Cardiac muscle cell (in vitro differentiated cells and primary cell): ENCODE measurements at regions not wholly inside any gene's neighbourhood (a gene's known extent, or its start where the extent isn't known, plus 50 kb on each side); places are given as distances from the start of the nearest gene placed in this dataset.

Experiments
- DNase-seq, 2 donors: peaks; one replicate each; pipeline versions ENCODE4 v3.0.0 to v3.0.0-alpha.2; 2010 to 2017; ENCODE audit warnings: low read depth in 1 of 2, low spot score in 1 of 2
- H3K27ac ChIP-seq: fragments of 200-600 bp; sonication (generic); 2 replicates; pipeline ENCODE4 v1.5.1; 2016
- H3K27me3 ChIP-seq: fragments of 200-600 bp; sonication (generic); 2 replicates; pipeline ENCODE4 v1.6.0; 2016; ENCODE audit warnings: control low read depth
- H3K36me3 ChIP-seq: fragments of 200-600 bp; sonication (generic); 2 replicates; pipeline ENCODE4 v1.5.1; 2016; ENCODE audit warnings: control low read depth
- H3K4me1 ChIP-seq: fragments of 200-600 bp; sonication (generic); 2 replicates; pipeline ENCODE4 v1.8.1; 2017; ENCODE audit warnings: low read depth, mild to moderate bottlenecking, mixed run types
- H3K4me3 ChIP-seq: fragments of 200-600 bp; sonication (generic); 2 replicates; pipeline ENCODE4 v1.5.1; 2016; ENCODE audit warnings: mild to moderate bottlenecking
- H3K9me3 ChIP-seq: fragments of 200-600 bp; sonication (generic); 2 replicates; pipeline ENCODE4 v1.5.1; 2017; ENCODE audit warnings: low read depth, mild to moderate bottlenecking, control low read depth
- TF ChIP-seq, protein P1 (sequence below): IDR thresholded peaks from 2 replicates; pipeline ENCODE4 v1.5.1; 2012; ENCODE audit warnings: low read depth, mild to moderate bottlenecking, low read length

DNA sequence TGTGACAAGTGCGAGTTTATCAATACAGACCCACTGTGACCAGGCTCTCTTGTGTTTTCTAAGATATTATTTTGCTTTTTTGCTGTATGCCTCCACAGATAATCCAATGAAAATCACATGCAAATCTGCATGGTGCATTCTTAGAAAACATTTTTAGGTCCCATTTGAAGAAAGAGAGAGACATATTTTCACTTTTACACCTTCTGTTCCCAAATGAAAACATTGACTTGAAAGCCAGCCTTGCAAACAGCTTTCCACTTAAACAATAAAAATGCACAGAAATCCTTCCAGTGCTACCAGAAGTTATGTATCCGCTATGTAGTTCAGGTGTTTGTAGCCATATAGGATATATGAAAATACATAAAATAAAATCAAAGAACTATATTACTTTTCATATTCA lies 618.0 kb downstream of the CDH26 start:
- no peaks in the 10 kb centered on the region for H3K27me3 ChIP-seq
- no peak overlapping the region for H3K4me3 ChIP-seq
- TF ChIP-seq, protein P1, sequence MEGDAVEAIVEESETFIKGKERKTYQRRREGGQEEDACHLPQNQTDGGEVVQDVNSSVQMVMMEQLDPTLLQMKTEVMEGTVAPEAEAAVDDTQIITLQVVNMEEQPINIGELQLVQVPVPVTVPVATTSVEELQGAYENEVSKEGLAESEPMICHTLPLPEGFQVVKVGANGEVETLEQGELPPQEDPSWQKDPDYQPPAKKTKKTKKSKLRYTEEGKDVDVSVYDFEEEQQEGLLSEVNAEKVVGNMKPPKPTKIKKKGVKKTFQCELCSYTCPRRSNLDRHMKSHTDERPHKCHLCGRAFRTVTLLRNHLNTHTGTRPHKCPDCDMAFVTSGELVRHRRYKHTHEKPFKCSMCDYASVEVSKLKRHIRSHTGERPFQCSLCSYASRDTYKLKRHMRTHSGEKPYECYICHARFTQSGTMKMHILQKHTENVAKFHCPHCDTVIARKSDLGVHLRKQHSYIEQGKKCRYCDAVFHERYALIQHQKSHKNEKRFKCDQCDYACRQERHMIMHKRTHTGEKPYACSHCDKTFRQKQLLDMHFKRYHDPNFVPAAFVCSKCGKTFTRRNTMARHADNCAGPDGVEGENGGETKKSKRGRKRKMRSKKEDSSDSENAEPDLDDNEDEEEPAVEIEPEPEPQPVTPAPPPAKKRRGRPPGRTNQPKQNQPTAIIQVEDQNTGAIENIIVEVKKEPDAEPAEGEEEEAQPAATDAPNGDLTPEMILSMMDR = no peak
- no peaks in the 10 kb centered on the region for H3K36me3 ChIP-seq
- no peaks in the 10 kb centered on the region for H3K9me3 ChIP-seq
- no peaks in the 10 kb centered on the region for H3K4me1 ChIP-seq
- no peak for DNase-seq
- no peak overlapping the region for H3K27ac ChIP-seq

DNA sequence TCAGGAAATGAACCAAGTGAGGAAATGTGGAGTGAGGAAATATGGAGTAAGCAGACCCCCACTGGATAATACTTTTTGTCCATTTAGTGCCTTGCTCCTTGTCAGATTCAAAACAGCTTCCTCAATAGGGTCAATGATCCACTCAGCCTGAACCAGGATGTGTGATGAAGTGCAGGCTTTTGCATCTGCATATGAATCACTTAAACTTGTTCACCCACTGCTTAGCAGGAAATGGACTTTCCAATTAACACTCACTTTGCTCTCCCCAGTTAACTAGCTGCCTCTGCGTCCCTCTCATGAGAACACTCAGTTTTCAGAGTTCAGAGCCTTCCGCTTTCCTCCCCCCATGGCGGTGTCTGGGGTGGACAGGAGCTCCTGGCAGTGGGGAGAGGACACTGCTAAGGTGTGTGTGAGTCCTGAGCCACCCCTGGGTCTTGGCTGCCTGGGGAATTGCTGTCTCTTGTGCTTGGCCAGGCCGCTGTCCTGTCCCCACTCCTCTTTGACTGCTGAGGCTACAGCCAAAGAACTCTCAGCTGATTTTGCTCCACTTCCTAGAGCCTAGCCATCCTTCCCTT lies 621.8 kb downstream of the CDH26 start:
- no peaks in the 10 kb centered on the region for H3K27me3 ChIP-seq
- no peak overlapping the region for H3K27ac ChIP-seq
- no peak for DNase-seq
- TF ChIP-seq, protein P1 = no peak
- no peaks in the 10 kb centered on the region for H3K9me3 ChIP-seq
- H3K4me1 ChIP-seq = no peaks in the 10 kb centered on the region
- no peak overlapping the region for H3K4me3 ChIP-seq
- no peaks in the 10 kb centered on the region for H3K36me3 ChIP-seq

DNA sequence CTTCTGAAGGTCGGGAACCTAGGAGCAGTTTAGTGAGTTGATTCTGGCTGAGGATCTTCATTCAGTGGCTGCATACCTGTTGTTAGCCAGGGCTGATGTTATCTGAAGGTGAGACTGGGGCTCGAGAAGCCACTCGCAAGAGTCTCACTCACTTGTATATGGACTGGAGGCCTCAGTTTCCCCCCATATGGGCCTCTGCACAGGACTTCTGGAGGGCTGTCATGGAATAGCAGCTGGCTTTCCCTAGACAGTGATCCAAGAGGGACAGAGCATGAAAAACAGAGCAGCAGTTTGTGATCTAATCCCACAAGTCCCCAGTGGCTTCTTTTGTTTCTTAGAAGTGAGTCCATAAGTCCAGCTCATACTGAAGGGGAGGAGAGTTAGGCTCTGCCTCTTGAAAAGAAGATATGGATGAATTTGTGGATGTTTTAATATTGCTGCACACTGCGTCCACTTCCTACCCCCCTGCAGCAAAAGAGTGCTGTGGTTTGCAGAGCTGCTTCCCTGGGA lies 623.4 kb downstream of the CDH26 start:
- H3K4me3 ChIP-seq = no peak overlapping the region
- TF ChIP-seq, protein P1 = no peak
- no peak for DNase-seq
- H3K27ac ChIP-seq = no peak overlapping the region
- no peaks in the 10 kb centered on the region for H3K27me3 ChIP-seq
- H3K36me3 ChIP-seq = no peaks in the 10 kb centered on the region
- H3K9me3 ChIP-seq = no peaks in the 10 kb centered on the region
- H3K4me1 ChIP-seq = no peaks in the 10 kb centered on the region

DNA sequence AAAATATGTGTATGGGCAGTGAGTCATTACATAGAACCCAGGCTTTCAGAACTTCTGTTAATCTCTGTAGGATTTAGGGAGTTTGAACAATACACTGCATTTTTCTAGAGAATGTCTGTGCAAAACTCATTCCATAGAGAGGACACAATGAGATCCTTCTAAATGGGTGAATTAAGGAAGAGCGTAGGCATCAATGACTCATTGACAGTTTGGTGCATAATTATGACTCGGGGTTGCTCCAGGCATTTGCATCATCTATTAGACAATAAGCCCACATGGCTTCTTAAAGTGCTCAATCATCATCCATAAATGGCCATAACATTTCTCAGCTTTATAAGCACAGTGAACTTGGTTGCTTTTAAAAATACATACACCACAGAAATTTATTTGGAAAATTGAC lies 625.5 kb downstream of the CDH26 start:
- Histone ChIP-seq H3K4me3 (no peak overlapping the region), H3K4me1 (no peaks in the 10 kb centered on the region), H3K36me3 (no peaks in the 10 kb centered on the region), H3K9me3 (no peaks in the 10 kb centered on the region), H3K27me3 (no peaks in the 10 kb centered on the region), H3K27ac (no peak overlapping the region)
- no peak for DNase-seq
- TF ChIP-seq, protein P1 = no peak

DNA sequence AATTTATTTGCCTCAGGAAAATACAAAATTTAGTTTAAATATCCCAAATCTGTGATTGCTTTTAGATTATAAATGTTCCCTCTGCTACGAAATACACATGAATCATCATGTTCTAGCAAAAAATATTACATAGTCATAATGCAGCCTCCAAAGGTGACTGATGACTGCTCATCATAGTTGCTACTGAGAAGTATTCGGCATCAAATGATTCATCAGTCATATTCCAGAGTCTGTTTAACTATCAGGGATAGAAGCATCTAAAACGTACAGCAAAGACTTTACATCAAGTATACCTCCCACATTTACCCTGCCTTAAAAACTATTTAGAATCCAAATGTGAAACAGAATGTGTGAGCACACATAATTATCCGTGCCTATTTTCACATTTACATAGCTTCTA lies 626.0 kb downstream of the CDH26 start:
- DNase-seq = no peak
- Histone ChIP-seq H3K27ac (no peak overlapping the region), H3K36me3 (no peaks in the 10 kb centered on the region), H3K9me3 (no peaks in the 10 kb centered on the region), H3K4me3 (no peak overlapping the region), H3K27me3 (no peaks in the 10 kb centered on the region), H3K4me1 (no peaks in the 10 kb centered on the region)
- TF ChIP-seq, protein P1 = no peak
